Lower leg skin (tissue), 3 donors: ENCODE measurements at regions not wholly inside any gene's neighbourhood (a gene's known extent, or its start where the extent isn't known, plus 50 kb on each side); places are given as distances from the start of the nearest gene placed in this dataset.

Experiments used
- POLR2A ChIP-seq, 2 donors: fragments of 450-650 bp; IDR thresholded peaks; one replicate each; pipeline ENCODE4 v1.6.1; 2016 to 2017; ENCODE audit warnings: antibody characterized with exemption in 2 of 2, mild to moderate bottlenecking in 1 of 2, moderate library complexity in 1 of 2
- TF ChIP-seq, protein P1 (sequence below), 3 donors: fragments of 450-650 bp; IDR thresholded peaks; one replicate each; pipeline ENCODE4 v1.5.1; 2016; ENCODE audit warnings: antibody characterized with exemption in 3 of 3, mild to moderate bottlenecking in 3 of 3, moderate library complexity in 2 of 3

DNA sequence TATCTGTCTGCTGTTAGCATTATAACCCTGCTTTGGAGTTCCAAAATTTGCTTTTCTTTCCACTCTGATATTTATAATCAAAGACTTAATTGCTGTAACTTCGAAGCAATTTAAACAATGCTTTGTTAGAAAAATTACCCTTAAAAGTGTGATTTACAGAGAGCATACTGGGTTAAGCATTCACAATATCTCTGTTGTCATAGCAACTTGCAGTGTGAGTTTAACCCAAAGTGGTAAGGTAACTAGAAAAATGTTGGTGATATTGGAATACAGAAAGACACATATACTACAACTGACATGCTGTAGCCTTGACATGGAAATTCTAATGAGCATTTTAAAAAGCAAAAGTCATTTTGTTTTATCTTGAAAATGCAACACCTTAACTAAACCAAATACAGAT, 70.4 kb upstream of the SMLR1 start:
- TF ChIP-seq POLR2A (IDR thresholded peaks at IDR 0.05), result no peak
- TF ChIP-seq, protein P1, sequence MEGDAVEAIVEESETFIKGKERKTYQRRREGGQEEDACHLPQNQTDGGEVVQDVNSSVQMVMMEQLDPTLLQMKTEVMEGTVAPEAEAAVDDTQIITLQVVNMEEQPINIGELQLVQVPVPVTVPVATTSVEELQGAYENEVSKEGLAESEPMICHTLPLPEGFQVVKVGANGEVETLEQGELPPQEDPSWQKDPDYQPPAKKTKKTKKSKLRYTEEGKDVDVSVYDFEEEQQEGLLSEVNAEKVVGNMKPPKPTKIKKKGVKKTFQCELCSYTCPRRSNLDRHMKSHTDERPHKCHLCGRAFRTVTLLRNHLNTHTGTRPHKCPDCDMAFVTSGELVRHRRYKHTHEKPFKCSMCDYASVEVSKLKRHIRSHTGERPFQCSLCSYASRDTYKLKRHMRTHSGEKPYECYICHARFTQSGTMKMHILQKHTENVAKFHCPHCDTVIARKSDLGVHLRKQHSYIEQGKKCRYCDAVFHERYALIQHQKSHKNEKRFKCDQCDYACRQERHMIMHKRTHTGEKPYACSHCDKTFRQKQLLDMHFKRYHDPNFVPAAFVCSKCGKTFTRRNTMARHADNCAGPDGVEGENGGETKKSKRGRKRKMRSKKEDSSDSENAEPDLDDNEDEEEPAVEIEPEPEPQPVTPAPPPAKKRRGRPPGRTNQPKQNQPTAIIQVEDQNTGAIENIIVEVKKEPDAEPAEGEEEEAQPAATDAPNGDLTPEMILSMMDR (IDR thresholded peaks at IDR 0.05), result no peak
